ENCODE measurements at regions not wholly inside any gene's neighbourhood (a gene's known extent, or its start where the extent isn't known, plus 50 kb on each side); places are given as distances from the start of the nearest gene placed in this dataset.

DNA sequence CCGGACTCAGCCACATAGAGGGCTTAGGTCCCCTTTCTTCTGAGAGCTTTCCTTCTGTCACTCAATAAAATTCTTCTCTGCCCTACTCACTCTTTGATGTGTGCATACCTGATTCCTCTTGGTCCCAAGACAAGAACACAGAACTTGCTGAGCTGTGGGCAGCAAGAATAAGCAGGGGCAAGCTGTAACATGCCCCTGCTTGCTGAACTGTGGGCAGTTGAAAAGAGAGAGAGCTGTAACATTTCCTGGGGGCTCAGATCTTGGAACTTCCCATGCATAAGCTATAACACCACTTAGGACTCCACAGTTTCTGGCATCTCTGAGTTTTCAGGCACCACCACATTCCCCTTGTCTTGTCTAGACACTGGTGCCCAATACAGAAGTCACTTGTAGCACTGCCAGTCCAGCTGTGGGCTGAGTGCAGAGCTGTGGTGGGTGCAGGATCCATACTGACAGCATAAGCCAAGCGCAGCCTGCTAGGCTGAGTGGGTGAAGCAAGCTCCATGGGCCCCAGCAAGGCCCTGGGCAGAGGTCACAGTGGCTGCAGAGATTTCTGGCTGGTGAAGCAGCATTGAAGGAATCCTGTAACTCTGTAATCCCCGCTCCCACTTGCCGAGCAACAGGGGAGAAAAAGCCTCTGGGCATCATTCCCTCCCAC, 241.2 kb downstream of the PCDH10 start:
- CTCF ChIA-PET: no interaction called here
- no peak overlapping the region for H3K27ac ChIP-seq (ENCODE audit: extremely low read depth, low read depth, low read length)

DNA sequence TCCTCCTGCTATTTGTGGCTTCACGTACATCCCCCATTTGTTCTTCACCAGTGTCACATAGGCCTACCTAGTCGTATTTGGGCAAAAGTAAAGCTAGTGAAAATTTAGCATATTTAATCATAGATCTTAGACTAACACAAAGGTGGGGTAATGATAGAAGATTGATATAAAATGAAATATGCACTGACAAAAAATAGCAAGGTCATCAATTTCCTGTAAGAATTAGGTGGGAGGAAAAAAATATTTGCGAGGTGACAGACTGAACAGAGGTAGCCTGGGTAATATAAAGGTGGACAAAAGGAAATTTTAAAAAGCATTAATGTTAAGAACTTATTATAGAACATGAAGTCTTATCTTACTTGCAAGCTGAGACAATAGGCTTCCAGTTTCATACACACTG, 239.9 kb downstream of the PCDH10 start:
- ChIA-PET CTCF (no interaction called here), POLR2A (no interaction called here)
- Histone ChIP-seq H3K4me1 (ENCODE audit: control insufficient read depth, insufficient read depth, low read length) (no peaks in the 10 kb centered on the region), H3K9me3 (ENCODE audit: control insufficient read depth, insufficient read depth, low read depth, low read length) (no peaks in the 10 kb centered on the region), H3K4me3 (ENCODE audit: low read depth, low read length) (no peak overlapping the region), H3K27ac (ENCODE audit: extremely low read depth, low read depth, low read length) (no peak overlapping the region), H3K36me3 (ENCODE audit: control insufficient read depth in 2 of 2, insufficient read depth in 1 of 2, low read length in 2 of 2) (no peaks in the 10 kb centered on the region)
- TF ChIP-seq ZBTB20 (tag by site-specific recombination; IDR thresholded peaks at IDR 0.05): no peak
- no peak for TF ChIP-seq ZNF2 (tag by site-specific recombination; IDR thresholded peaks at IDR 0.05)
- TF ChIP-seq ZNF311 (tag by site-specific recombination; IDR thresholded peaks at IDR 0.05; ENCODE audit: borderline replicate concordance): no peak
- TF ChIP-seq, protein P1, sequence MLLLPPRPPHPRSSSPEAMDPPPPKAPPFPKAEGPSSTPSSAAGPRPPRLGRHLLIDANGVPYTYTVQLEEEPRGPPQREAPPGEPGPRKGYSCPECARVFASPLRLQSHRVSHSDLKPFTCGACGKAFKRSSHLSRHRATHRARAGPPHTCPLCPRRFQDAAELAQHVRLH (tag by site-specific recombination; IDR thresholded peaks at IDR 0.05): no peak
- TF ChIP-seq ZNF433 (tag by site-specific recombination; IDR thresholded peaks at IDR 0.05; ENCODE audit: low read depth): no peak
- TF ChIP-seq ZNF366 (tag by site-specific recombination; conservative IDR thresholded peaks at IDR 0.05): no peak
- TF ChIP-seq ZNF404 (tag by site-specific recombination; IDR thresholded peaks at IDR 0.05): no peak
- TF ChIP-seq ZNF155 (tag by site-specific recombination; IDR thresholded peaks at IDR 0.05): no peak
- TF ChIP-seq PBX3 (CRISPR knock-in tag; IDR thresholded peaks at IDR 0.05): no peak
- TF ChIP-seq ZNF350 (tag by site-specific recombination; IDR thresholded peaks at IDR 0.05): no peak
- no peak for TF ChIP-seq ZSCAN30 (tag by site-specific recombination; IDR thresholded peaks at IDR 0.05)
- no peak for TF ChIP-seq MZF1 (tag by site-specific recombination; IDR thresholded peaks at IDR 0.05; ENCODE audit: borderline replicate concordance)
- TF ChIP-seq ZBTB6 (tag by site-specific recombination; IDR thresholded peaks at IDR 0.05): no peak
- TF ChIP-seq ZNF610 (tag by site-specific recombination; IDR thresholded peaks at IDR 0.05; ENCODE audit: borderline replicate concordance): no peak
- no peak for TF ChIP-seq ZNF558 (tag by site-specific recombination; IDR thresholded peaks at IDR 0.05)

More for the DNA sequence above, 241.2 kb downstream of the PCDH10 start:
- TF ChIP-seq KLF8 (tag by site-specific recombination; IDR thresholded peaks at IDR 0.05) (no peak), SETDB1 (IDR thresholded peaks at IDR 0.05; ENCODE audit: insufficient read length, low read length) (peak; percentile 17)
- TF ChIP-seq, protein P2, sequence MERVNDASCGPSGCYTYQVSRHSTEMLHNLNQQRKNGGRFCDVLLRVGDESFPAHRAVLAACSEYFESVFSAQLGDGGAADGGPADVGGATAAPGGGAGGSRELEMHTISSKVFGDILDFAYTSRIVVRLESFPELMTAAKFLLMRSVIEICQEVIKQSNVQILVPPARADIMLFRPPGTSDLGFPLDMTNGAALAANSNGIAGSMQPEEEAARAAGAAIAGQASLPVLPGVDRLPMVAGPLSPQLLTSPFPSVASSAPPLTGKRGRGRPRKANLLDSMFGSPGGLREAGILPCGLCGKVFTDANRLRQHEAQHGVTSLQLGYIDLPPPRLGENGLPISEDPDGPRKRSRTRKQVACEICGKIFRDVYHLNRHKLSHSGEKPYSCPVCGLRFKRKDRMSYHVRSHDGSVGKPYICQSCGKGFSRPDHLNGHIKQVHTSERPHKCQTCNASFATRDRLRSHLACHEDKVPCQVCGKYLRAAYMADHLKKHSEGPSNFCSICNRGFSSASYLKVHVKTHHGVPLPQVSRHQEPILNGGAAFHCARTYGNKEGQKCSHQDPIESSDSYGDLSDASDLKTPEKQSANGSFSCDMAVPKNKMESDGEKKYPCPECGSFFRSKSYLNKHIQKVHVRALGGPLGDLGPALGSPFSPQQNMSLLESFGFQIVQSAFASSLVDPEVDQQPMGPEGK (tag by site-specific recombination; IDR thresholded peaks at IDR 0.05): no peak
- H3K4me1 ChIP-seq (ENCODE audit: control insufficient read depth, insufficient read depth, low read length): no peaks in the 10 kb centered on the region
- no peak overlapping the region for H3K4me3 ChIP-seq (ENCODE audit: low read depth, low read length)
- no peaks in the 10 kb centered on the region for H3K36me3 ChIP-seq (ENCODE audit: control insufficient read depth in 2 of 2, insufficient read depth in 1 of 2, low read length in 2 of 2)
- H3K9me3 ChIP-seq (ENCODE audit: control insufficient read depth, insufficient read depth, low read depth, low read length): no peaks in the 10 kb centered on the region
- POLR2A ChIA-PET: no interaction called here
